ENCODE measurements at regions not wholly inside any gene's neighbourhood (a gene's known extent, or its start where the extent isn't known, plus 50 kb on each side); places are given as distances from the start of the nearest gene placed in this dataset.

DNA sequence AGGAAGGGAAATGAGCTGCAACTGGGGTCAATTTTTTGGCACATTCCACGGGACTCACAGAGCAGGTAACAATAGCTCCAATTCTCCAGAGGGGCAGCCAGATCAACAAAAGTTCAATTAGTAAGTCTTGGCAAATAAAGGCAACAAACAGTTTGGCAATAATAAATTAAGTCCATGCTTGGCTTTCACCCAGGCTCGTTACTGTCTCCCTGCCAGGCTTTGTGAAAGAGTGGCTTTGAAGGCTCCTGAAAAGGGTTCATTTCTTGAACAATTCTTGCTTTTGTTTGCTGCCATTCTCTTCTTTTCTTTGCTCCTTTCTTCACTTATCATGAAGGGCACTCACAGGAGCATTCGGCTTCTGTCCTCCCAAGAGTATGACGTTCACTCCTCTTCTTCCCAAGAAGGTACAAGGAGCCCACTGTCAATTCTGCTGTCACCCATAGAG is 123.3 kb downstream of the APIP start:
- peak; percentile 12 for DNase-seq (ENCODE audit: low spot score)
- CTCF ChIA-PET (ENCODE audit: low intra/inter-chr PET ratio, low total read pairs) = no interaction called here
- Histone ChIP-seq H3K4me1 (ENCODE audit: insufficient read depth, low read length) (peaks cover 26% of the 10 kb centered on the region), H3K36me3 (replicated peaks in 1 of 2; ENCODE audit: control insufficient read depth in 1 of 2, insufficient read depth in 2 of 2, low read length in 2 of 2) (no peaks in the 10 kb centered on the region), H3K4me2 (ENCODE audit: low read depth, low read length) (peak overlapping the region; percentile 12), H3K79me2 (ENCODE audit: insufficient read depth, low read length) (no peaks in the 10 kb centered on the region), H3K4me3 (replicated peaks in 1 of 3; ENCODE audit: insufficient read depth in 1 of 3, low read depth in 2 of 3, low read length in 3 of 3) (no peak overlapping the region), H3K9me3 (ENCODE audit: low read length) (peaks cover 18% of the 10 kb centered on the region), H3K27ac (ENCODE audit: extremely low read length, insufficient read depth, low read length) (peak overlapping the region; percentile 1), H2AFZ (ENCODE audit: low read length) (peak overlapping the region; percentile 62), H3K9ac (ENCODE audit: insufficient read depth, low read depth, low read length) (no peak overlapping the region), H3K27me3 (ENCODE audit: control insufficient read depth in 1 of 2, insufficient read depth in 2 of 2, low read length in 2 of 2) (no peaks in the 10 kb centered on the region), H4K20me1 (ENCODE audit: insufficient read depth, low read length) (no peaks in the 10 kb centered on the region)
- no peak for FAIRE-seq
- POLR2A ChIA-PET = interaction anchor here (1.4 kb wide), 1 partner anchor 192 kb away, joined by 3 read pairs; no protein-coding TSS in a partner anchor
- intact Hi-C loops (cut with micrococcal nuclease; ENCODE audit: unreplicated experiment) = no loop called here
- 51% methylated on average over 4 of the region's 4 CpGs for WGBS (ENCODE audit: low lambda C conversion rate)
- in situ Hi-C loops (cut with HindIII; ENCODE audit: extremely low pct_ligation_motif_present, low pct_unique_long_range_greater_than_20kb) = no loop called here
- no TSS peak for BruUV-seq (replicated peaks)
- no peak for ATAC-seq
- TF ChIP-seq DMAP1 (CRISPR knock-in tag; IDR thresholded peaks at IDR 0.05) (no peak), SAFB2 (CRISPR knock-in tag; IDR thresholded peaks at IDR 0.05; ENCODE audit: borderline replicate concordance, low read depth) (no peak), SOX13 (IDR thresholded peaks at IDR 0.05) (no peak), SOX13 (CRISPR knock-in tag; conservative IDR thresholded peaks at IDR 0.05 in 1 of 2, IDR thresholded peaks at IDR 0.05 in 1 of 2) (peak in 1 of 2 experiments; percentile 47; a peak in 2 of 4 replicates), FOXP1 (IDR thresholded peaks at IDR 0.05) (no peak), FOXP1 (CRISPR knock-in tag; IDR thresholded peaks at IDR 0.05) (peak; percentile 5; the same call in 1 of the 2 replicates), ZNF510 (CRISPR knock-in tag; IDR thresholded peaks at IDR 0.05; ENCODE audit: low read depth) (no peak), ZNF773 (CRISPR knock-in tag; IDR thresholded peaks at IDR 0.05; ENCODE audit: borderline replicate concordance) (no peak), ZNF136 (CRISPR knock-in tag; IDR thresholded peaks at IDR 0.05; ENCODE audit: low read depth) (no peak), TEAD3 (CRISPR knock-in tag; optimal IDR thresholded peaks at IDR 0.05; ENCODE audit: borderline replicate concordance) (peak; percentile 20), ZNF776 (CRISPR knock-in tag; IDR thresholded peaks at IDR 0.05) (no peak), SOX6 (IDR thresholded peaks at IDR 0.05) (no peak), SOX6 (CRISPR knock-in tag; IDR thresholded peaks at IDR 0.05) (peak; percentile 25; the same call in 1 of the 2 replicates), CENPT (CRISPR knock-in tag; IDR thresholded peaks at IDR 0.05; ENCODE audit: low read depth) (no peak), EP300 (IDR thresholded peaks at IDR 0.05; ENCODE audit: low read depth in 2 of 2, low read length in 2 of 2) (peak in 1 of 2 experiments; percentile 44; a peak in 1 of 4 replicates), EP300 (CRISPR knock-in tag; IDR thresholded peaks at IDR 0.05; ENCODE audit: borderline replicate concordance) (no peak)
- TF ChIP-seq, protein P1, sequence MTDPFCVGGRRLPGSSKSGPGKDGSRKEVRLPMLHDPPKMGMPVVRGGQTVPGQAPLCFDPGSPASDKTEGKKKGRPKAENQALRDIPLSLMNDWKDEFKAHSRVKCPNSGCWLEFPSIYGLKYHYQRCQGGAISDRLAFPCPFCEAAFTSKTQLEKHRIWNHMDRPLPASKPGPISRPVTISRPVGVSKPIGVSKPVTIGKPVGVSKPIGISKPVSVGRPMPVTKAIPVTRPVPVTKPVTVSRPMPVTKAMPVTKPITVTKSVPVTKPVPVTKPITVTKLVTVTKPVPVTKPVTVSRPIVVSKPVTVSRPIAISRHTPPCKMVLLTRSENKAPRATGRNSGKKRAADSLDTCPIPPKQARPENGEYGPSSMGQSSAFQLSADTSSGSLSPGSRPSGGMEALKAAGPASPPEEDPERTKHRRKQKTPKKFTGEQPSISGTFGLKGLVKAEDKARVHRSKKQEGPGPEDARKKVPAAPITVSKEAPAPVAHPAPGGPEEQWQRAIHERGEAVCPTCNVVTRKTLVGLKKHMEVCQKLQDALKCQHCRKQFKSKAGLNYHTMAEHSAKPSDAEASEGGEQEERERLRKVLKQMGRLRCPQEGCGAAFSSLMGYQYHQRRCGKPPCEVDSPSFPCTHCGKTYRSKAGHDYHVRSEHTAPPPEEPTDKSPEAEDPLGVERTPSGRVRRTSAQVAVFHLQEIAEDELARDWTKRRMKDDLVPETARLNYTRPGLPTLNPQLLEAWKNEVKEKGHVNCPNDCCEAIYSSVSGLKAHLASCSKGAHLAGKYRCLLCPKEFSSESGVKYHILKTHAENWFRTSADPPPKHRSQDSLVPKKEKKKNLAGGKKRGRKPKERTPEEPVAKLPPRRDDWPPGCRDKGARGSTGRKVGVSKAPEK (CRISPR knock-in tag; IDR thresholded peaks at IDR 0.05; ENCODE audit: borderline replicate concordance) = no peak
- TF ChIP-seq, protein P2, sequence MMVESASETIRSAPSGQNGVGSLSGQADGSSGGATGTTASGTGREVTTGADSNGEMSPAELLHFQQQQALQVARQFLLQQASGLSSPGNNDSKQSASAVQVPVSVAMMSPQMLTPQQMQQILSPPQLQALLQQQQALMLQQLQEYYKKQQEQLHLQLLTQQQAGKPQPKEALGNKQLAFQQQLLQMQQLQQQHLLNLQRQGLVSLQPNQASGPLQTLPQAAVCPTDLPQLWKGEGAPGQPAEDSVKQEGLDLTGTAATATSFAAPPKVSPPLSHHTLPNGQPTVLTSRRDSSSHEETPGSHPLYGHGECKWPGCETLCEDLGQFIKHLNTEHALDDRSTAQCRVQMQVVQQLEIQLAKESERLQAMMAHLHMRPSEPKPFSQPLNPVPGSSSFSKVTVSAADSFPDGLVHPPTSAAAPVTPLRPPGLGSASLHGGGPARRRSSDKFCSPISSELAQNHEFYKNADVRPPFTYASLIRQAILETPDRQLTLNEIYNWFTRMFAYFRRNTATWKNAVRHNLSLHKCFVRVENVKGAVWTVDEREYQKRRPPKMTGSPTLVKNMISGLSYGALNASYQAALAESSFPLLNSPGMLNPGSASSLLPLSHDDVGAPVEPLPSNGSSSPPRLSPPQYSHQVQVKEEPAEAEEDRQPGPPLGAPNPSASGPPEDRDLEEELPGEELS (CRISPR knock-in tag; IDR thresholded peaks at IDR 0.05) = 0 out of 2 replicates have a peak, but pooled peaks have one; percentile 23
- TF ChIP-seq, protein P3, sequence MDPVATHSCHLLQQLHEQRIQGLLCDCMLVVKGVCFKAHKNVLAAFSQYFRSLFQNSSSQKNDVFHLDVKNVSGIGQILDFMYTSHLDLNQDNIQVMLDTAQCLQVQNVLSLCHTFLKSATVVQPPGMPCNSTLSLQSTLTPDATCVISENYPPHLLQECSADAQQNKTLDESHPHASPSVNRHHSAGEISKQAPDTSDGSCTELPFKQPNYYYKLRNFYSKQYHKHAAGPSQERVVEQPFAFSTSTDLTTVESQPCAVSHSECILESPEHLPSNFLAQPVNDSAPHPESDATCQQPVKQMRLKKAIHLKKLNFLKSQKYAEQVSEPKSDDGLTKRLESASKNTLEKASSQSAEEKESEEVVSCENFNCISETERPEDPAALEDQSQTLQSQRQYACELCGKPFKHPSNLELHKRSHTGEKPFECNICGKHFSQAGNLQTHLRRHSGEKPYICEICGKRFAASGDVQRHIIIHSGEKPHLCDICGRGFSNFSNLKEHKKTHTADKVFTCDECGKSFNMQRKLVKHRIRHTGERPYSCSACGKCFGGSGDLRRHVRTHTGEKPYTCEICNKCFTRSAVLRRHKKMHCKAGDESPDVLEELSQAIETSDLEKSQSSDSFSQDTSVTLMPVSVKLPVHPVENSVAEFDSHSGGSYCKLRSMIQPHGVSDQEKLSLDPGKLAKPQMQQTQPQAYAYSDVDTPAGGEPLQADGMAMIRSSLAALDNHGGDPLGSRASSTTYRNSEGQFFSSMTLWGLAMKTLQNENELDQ (CRISPR knock-in tag; IDR thresholded peaks at IDR 0.05; ENCODE audit: borderline replicate concordance) = no peak
